OCI-LY3 (cell line): ENCODE measurements at regions not wholly inside any gene's neighbourhood (a gene's known extent, or its start where the extent isn't known, plus 50 kb on each side); places are given as distances from the start of the nearest gene placed in this dataset.

Source experiments
- H2AFZ ChIP-seq: fragments of 200-600, 300-600 bp; shearing (Covaris generic); 2 replicates; pipeline ENCODE4 v1.6.0; 2014; ENCODE audit warnings: antibody characterized with exemption, low read depth, low read length
- H3K27ac ChIP-seq: fragments of 200-600, 300-600 bp; sonication (generic); 2 replicates; pipeline ENCODE4 v1.5.1; 2014; ENCODE audit warnings: mild to moderate bottlenecking, low read length, moderate library complexity, mixed read lengths
- H3K27me3 ChIP-seq: fragments of 200-600, 300-600 bp; sonication (generic); 2 replicates; pipeline ENCODE4 v1.6.1; 2014; ENCODE audit warnings: low read depth, low read length, mixed read lengths
- H3K36me3 ChIP-seq: fragments of 200-600, 300-600 bp; sonication (generic); replicated peaks from 2 replicates; pipeline ENCODE3; 2014; ENCODE audit warnings: low read depth, low read length, mixed read lengths
- H3K4me1 ChIP-seq: fragments of 300-600, 200-600 bp; sonication (generic); 2 replicates; pipeline ENCODE4 v1.6.1; 2014; ENCODE audit warnings: low read length, mixed read lengths
- H3K4me2 ChIP-seq: fragments of 200-600, 300-600 bp; sonication (generic); 2 replicates; pipeline ENCODE4 v1.6.1; 2014; ENCODE audit warnings: low read length, mixed read lengths
- H3K4me3 ChIP-seq: fragments of 300-600, 200-600 bp; sonication (generic); 2 replicates; pipeline ENCODE4 v1.5.1; 2014; ENCODE audit warnings: antibody characterized with exemption, mild to moderate bottlenecking, low read length, moderate library complexity
- H3K79me2 ChIP-seq: fragments of 300-600, 200-600 bp; shearing (Covaris generic); 2 replicates; pipeline ENCODE4 v1.6.1; 2014; ENCODE audit warnings: mild to moderate bottlenecking, low read length, mixed read lengths
- H3K9ac ChIP-seq: fragments of 300-600, 200-600 bp; shearing (Covaris generic); 2 replicates; pipeline ENCODE4 v1.6.0; 2014; ENCODE audit warnings: mild to moderate bottlenecking, low read length, moderate library complexity
- H3K9me3 ChIP-seq: fragments of 200-600, 300-600 bp; shearing (Covaris generic); 2 replicates; pipeline ENCODE4 v1.6.1; 2014; ENCODE audit warnings: low read length, mixed read lengths; ENCODE audit not compliant: insufficient read depth
- H4K20me1 ChIP-seq: fragments of 200-600, 300-600 bp; sonication (generic); 2 replicates; pipeline ENCODE4 v1.6.1; 2016; ENCODE audit warnings: low read length, mixed read lengths; ENCODE audit not compliant: insufficient read depth
- CTCF ChIP-seq: fragments of 200-600, 300-600 bp; sonication (generic); IDR thresholded peaks from 2 replicates; pipeline ENCODE4 v1.5.1; 2014; ENCODE audit warnings: antibody characterized with exemption, low read length, low read depth
- EZH2phosphoT487 ChIP-seq: fragments of 200-600 bp; shearing (Covaris generic); IDR thresholded peaks from 2 replicates; pipeline ENCODE4 v1.6.1; 2018; ENCODE audit warnings: antibody characterized with exemption, mixed run types, low read depth

- H4K20me1 ChIP-seq: no peaks in the 10 kb centered on the region
- no peaks in the 10 kb centered on the region for H3K27me3 ChIP-seq
- TF ChIP-seq EZH2phosphoT487 (no peak), CTCF (no peak)
- H2AFZ ChIP-seq: no peak overlapping the region
- no peaks in the 10 kb centered on the region for H3K36me3 ChIP-seq
- H3K4me2 ChIP-seq: no peak overlapping the region
- H3K27ac ChIP-seq: no peak overlapping the region
- no peak overlapping the region for H3K4me3 ChIP-seq
- H3K9ac ChIP-seq: no peak overlapping the region
- H3K79me2 ChIP-seq: no peaks in the 10 kb centered on the region
- H3K9me3 ChIP-seq: no peaks in the 10 kb centered on the region
- H3K4me1 ChIP-seq: no peaks in the 10 kb centered on the region
Observed at GRCh38 chr9:11500780-11501179, 888.0 kb upstream of the PTPRD start.

GRCh38 chr9:11506980-11507379 is 894.2 kb upstream of the PTPRD start:
- no peaks in the 10 kb centered on the region for H3K27me3 ChIP-seq
- H3K79me2 ChIP-seq: no peaks in the 10 kb centered on the region
- no peak overlapping the region for H3K27ac ChIP-seq

GRCh38 chr9:11537566-11537965 is 924.8 kb upstream of the PTPRD start:
- H3K4me2 ChIP-seq: no peak overlapping the region
- H3K27me3 ChIP-seq: no peaks in the 10 kb centered on the region
- no peak overlapping the region for H2AFZ ChIP-seq
- H4K20me1 ChIP-seq: no peaks in the 10 kb centered on the region
- H3K9ac ChIP-seq: no peak overlapping the region
- TF ChIP-seq CTCF: no peak
- TF ChIP-seq EZH2phosphoT487: no peak
- H3K79me2 ChIP-seq: no peaks in the 10 kb centered on the region
- no peaks in the 10 kb centered on the region for H3K9me3 ChIP-seq
- H3K4me1 ChIP-seq: no peaks in the 10 kb centered on the region
- no peaks in the 10 kb centered on the region for H3K36me3 ChIP-seq
- H3K27ac ChIP-seq: no peak overlapping the region
- no peak overlapping the region for H3K4me3 ChIP-seq

More at GRCh38 chr9:11506980-11507379, 894.2 kb upstream of the PTPRD start:
- H3K9me3 ChIP-seq: no peaks in the 10 kb centered on the region
- no peaks in the 10 kb centered on the region for H4K20me1 ChIP-seq
- TF ChIP-seq CTCF (no peak), EZH2phosphoT487 (no peak)
- H3K9ac ChIP-seq: no peak overlapping the region
- no peak overlapping the region for H3K4me2 ChIP-seq
- no peak overlapping the region for H3K4me3 ChIP-seq
- no peaks in the 10 kb centered on the region for H3K36me3 ChIP-seq
- no peaks in the 10 kb centered on the region for H3K4me1 ChIP-seq
- no peak overlapping the region for H2AFZ ChIP-seq

- Histone ChIP-seq H4K20me1 (no peaks in the 10 kb centered on the region), H3K79me2 (no peaks in the 10 kb centered on the region), H2AFZ (no peak overlapping the region), H3K9ac (no peak overlapping the region), H3K4me2 (no peak overlapping the region), H3K27ac (no peak overlapping the region), H3K4me3 (no peak overlapping the region), H3K9me3 (no peaks in the 10 kb centered on the region), H3K4me1 (no peaks in the 10 kb centered on the region), H3K36me3 (no peaks in the 10 kb centered on the region), H3K27me3 (no peaks in the 10 kb centered on the region)
- TF ChIP-seq EZH2phosphoT487 (no peak), CTCF (no peak)
Observed at GRCh38 chr9:11542781-11543180, 930.0 kb upstream of the PTPRD start.
